ENCODE measurements at regions not wholly inside any gene's neighbourhood (a gene's known extent, or its start where the extent isn't known, plus 50 kb on each side); places are given as distances from the start of the nearest gene placed in this dataset.

DNA sequence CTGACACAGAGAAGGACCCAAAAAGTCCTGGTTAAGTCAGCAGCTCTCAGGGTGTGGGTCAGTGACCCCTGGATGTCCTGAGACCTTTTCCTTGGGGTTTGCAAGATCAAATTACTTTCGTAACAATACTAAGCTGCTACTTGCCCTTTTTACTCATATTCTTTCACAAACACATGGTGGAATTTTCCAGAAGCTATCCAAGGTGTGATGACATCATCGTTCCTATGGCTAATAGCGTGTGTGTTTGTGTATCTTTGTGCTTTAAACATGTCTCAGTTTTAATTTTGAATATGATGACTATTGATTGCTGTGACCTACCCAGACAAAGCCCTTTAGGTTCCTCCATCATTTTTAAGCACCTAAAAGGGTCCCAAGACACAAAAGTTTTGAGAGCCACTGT is 176.2 kb downstream of the PHETA1 start:
- H3K4me1 Mint-ChIP-seq = peaks cover 2% of the 10 kb centered on the region
- H3K27me3 Mint-ChIP-seq = peaks cover 5% of the 10 kb centered on the region
- CTCF ChIA-PET = interaction anchor here (1.3 kb wide), 1 partner anchor 18 kb away, joined by 3 read pairs; no protein-coding TSS in a partner anchor
- H3K27ac Mint-ChIP-seq = no peak overlapping the region
- POLR2A ChIA-PET = no interaction called here
- H3K4me3 Mint-ChIP-seq = no peak overlapping the region
- H3K9me3 Mint-ChIP-seq = no peaks in the 10 kb centered on the region
- no peaks in the 10 kb centered on the region for H3K36me3 Mint-ChIP-seq (ENCODE audit: low read depth)
- DNase-seq = no peak

DNA sequence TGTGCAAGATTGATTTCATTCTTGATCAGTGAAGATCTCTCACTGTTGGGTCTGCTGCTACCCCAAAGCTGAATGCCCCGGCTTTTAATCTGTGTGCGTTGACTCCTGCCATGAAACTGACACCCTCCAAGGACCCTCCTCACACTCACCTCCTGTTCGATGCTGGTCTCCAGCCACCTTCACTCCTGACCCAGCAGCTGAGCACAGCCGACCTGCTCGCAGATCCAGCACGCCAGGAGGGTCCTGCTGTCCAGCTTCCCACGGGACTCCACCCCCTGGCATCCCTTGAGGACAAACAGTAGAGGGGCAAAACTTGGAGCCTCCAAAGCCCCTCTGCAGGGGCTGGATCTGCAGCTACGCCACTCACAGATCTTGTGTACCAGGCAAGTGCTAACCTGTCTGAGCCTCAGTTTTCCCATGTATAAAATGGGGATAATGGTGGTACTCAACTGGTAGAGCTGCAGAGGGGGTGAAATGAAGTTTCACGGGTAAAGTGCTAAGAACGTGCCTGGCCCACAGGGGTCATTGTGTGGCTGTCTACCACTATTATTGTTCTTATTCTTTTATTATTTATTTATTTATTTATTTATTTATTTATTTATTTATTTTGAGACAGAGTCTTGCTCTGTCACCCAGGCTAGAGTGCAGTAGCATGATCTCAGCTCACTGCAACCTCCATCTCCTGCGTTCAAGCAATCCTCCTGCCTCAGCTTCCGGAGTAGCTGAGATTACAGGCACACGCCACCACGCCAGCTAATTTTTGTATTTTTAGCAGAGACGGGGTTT is 178.0 kb downstream of the PHETA1 start:
- H3K4me1 Mint-ChIP-seq = no peaks in the 10 kb centered on the region
- CTCF ChIA-PET = interaction anchor here (1.0 to 1.3 kb wide), 2 partner anchors 16 to 267 kb away, joined by 3 read pairs; no protein-coding TSS in a partner anchor
- H3K4me3 Mint-ChIP-seq = no peak overlapping the region
- DNase-seq = no peak
- H3K27ac Mint-ChIP-seq = no peak overlapping the region
- H3K27me3 Mint-ChIP-seq = no peaks in the 10 kb centered on the region
- POLR2A ChIA-PET = no interaction called here
- H3K9me3 Mint-ChIP-seq = no peaks in the 10 kb centered on the region
- no peaks in the 10 kb centered on the region for H3K36me3 Mint-ChIP-seq (ENCODE audit: low read depth)

DNA sequence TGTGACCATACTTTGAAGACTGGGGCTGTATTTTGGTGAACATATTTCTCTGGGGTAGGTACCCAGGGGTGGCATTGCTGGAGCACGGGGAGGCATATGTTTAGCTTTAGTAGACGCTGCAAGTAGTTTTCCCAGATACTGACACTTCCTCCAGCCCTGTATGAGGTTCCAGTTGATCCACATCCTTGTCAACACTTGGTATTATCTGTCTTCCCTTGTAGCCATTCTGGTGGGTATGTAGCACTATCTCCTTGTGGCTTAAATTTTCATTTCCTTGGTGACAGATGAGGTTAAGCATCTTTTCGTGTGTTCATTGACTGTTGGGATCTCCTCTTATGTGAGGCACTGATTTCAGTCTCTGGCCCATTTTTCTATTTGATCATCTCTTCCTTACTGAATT is 179.1 kb downstream of the PHETA1 start:
- Mint-ChIP-seq H3K27me3 (no peaks in the 10 kb centered on the region), H3K9me3 (no peaks in the 10 kb centered on the region), H3K4me1 (no peaks in the 10 kb centered on the region), H3K27ac (no peak overlapping the region), H3K36me3 (ENCODE audit: low read depth) (no peaks in the 10 kb centered on the region), H3K4me3 (no peak overlapping the region)
- ChIA-PET POLR2A (no interaction called here), CTCF (no interaction called here)
- DNase-seq = no peak

DNA sequence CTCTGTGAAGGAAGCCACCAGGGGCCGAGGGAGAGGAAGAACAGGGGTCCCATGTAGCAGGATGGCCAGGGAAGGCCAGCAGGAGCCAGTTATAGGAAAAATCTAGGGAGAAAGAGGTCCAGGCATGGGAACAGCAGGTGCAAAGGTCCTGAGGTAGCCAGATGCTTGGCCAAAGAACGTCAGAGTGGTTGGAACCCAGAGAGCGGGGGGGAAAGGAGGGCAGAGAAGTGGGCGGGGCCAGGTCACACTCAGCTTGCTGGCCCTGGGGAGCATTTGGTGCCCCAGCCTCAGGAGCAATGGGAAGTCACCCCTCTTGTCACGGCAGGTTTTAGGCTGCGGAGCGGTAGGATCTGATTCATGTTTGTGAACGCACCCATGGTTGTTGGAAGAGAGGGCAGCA is 180.5 kb downstream of the PHETA1 start:
- ChIA-PET POLR2A (no interaction called here), CTCF (no interaction called here)
- no peaks in the 10 kb centered on the region for H3K9me3 Mint-ChIP-seq

DNA sequence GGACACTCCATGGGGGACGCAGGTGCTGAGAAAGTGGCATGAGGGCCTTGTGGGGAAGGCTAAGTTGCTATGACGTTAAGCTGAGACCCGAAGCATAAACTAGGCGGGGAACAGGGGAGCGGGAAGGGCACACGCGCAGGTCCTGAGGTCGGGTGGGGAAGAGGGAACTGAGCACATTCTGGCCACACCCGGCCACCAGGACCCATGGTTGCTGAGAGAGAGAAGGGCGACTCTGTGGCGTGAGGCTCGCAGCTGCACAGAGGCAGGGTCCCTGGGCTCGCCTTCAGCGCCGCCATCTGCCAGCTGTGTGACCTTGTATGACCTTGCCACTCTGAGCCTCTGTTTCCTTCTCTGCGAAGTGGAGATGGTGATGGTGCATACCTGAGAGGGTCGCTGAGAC is 182.5 kb downstream of the PHETA1 start:
- Mint-ChIP-seq H3K9me3 (no peaks in the 10 kb centered on the region), H3K4me3 (no peak overlapping the region), H3K36me3 (ENCODE audit: low read depth) (no peaks in the 10 kb centered on the region), H3K4me1 (no peaks in the 10 kb centered on the region), H3K27ac (no peak overlapping the region), H3K27me3 (peaks cover 7% of the 10 kb centered on the region)
- POLR2A ChIA-PET = no interaction called here
- CTCF ChIA-PET = no interaction called here
- DNase-seq = no peak

More for the DNA sequence above, 180.5 kb downstream of the PHETA1 start:
- Mint-ChIP-seq H3K4me1 (no peaks in the 10 kb centered on the region), H3K4me3 (no peak overlapping the region), H3K27ac (no peak overlapping the region), H3K36me3 (ENCODE audit: low read depth) (no peaks in the 10 kb centered on the region), H3K27me3 (no peaks in the 10 kb centered on the region)
- DNase-seq = no peak

DNA sequence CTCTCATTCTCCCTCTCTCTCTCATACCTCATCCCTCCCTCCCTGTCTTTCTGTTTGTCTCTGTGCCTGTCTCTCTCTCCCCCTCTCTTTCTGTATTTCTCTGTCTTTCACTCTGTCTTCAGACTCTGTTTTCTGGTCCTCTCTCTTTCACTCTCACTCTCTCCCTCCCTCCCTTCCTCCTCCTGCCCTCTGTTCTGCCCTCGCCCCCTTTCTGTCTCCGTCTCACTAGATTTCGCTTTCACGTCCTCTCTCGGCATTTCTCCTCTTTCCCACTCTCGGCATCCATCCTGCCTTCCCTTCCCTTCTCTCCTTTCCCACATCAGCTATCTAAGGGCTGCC is 183.0 kb downstream of the PHETA1 start:
- Mint-ChIP-seq H3K27me3 (peaks cover 11% of the 10 kb centered on the region), H3K36me3 (ENCODE audit: low read depth) (no peaks in the 10 kb centered on the region), H3K9me3 (no peaks in the 10 kb centered on the region), H3K4me1 (no peaks in the 10 kb centered on the region), H3K27ac (no peak overlapping the region), H3K4me3 (no peak overlapping the region)
- ChIA-PET CTCF (interaction anchor here (0.5 kb wide), 1 partner anchor 513 kb away, joined by 3 read pairs; no protein-coding TSS in a partner anchor), POLR2A (no interaction called here)
- DNase-seq = no peak

DNA sequence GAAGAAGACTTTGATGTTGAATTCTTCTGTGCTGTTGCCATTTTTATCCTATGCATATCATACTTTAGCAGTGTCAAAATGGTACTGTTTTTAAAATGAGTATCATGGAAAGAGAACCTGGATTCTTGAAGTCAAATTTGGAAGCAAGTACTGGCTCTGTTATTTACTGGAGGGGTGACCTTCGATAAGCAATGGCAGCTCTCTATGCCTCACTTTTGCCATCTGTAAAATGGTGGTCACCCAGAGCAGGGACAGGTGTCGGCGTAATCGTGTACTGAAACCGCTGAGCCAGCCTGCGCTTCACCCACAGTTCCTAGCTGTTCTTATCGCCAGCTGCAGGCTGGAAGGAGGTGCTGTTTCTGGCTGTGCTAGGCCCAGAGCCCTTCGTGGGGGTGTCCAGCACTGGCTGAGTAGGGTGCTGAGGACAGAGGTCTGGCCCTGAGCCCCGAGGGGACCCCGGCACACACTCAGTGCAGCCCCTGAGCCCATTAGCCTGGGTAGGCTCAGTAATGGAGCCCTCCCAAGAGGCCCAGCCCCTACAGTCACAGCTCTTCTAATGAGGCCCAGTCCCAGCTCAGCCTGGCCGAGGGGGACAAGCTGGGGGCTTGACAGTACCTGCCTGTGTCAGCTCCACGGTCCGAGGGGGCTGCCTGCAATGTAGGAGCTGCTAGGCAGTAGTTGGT is 183.5 kb downstream of the PHETA1 start:
- no peaks in the 10 kb centered on the region for H3K9me3 Mint-ChIP-seq
- no peaks in the 10 kb centered on the region for H3K4me1 Mint-ChIP-seq
- H3K27me3 Mint-ChIP-seq = peaks cover 15% of the 10 kb centered on the region
- no peaks in the 10 kb centered on the region for H3K36me3 Mint-ChIP-seq (ENCODE audit: low read depth)
- no peak for DNase-seq
- H3K4me3 Mint-ChIP-seq = no peak overlapping the region
- H3K27ac Mint-ChIP-seq = no peak overlapping the region
- ChIA-PET POLR2A (no interaction called here), CTCF (interaction anchor here (0.5 kb wide), 1 partner anchor 513 kb away, joined by 3 read pairs; no protein-coding TSS in a partner anchor)

DNA sequence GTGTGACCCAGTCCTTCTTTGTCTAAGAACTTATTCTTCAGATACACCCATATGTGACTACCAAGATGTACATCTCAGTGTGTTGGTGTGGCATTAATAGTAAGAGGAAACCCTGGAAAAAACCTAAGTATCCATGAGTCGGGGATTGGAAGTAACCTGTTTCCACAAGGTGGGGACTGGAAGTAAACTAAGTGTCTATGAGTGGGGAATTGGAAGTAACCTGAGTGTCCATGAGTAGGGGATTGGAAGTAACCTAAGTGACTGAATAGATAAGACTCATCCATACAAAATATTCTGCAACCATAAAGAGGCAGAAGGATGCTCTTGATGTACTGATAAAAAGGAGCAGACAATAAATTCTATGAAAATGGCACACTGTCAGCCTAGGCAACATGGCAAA is 184.7 kb downstream of the PHETA1 start:
- H3K4me3 Mint-ChIP-seq = no peak overlapping the region
- no peaks in the 10 kb centered on the region for H3K4me1 Mint-ChIP-seq
- H3K27me3 Mint-ChIP-seq = peaks cover 15% of the 10 kb centered on the region
- DNase-seq = no peak
- CTCF ChIA-PET = interaction anchor here (0.6 kb wide), 1 partner anchor 849 kb away, joined by 3 read pairs; no protein-coding TSS in a partner anchor
- H3K9me3 Mint-ChIP-seq = no peaks in the 10 kb centered on the region
- no peak overlapping the region for H3K27ac Mint-ChIP-seq
- H3K36me3 Mint-ChIP-seq (ENCODE audit: low read depth) = no peaks in the 10 kb centered on the region
- POLR2A ChIA-PET = no interaction called here

DNA sequence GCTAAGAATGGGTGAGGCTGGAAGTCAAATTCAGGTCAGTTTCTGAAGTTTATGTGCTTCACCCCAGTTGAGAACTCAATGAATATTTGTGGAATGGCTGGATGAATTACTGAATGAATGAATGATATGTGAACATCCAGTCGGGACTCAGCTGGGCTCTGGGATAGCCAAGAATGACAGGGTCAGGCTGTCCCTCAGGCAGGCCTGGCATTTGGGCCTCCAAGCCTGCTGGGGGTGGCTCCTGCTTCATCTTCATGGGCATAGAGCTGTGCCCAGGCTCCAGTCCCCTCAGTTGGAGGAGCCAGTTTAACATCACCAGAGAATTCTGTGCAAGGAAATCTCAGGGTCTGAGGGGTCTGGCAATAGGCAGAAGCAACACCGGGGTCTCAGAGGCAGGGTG is 185.8 kb downstream of the PHETA1 start:
- DNase-seq = no peak
- Mint-ChIP-seq H3K4me1 (no peaks in the 10 kb centered on the region), H3K4me3 (no peak overlapping the region), H3K27ac (no peak overlapping the region), H3K36me3 (ENCODE audit: low read depth) (no peaks in the 10 kb centered on the region), H3K27me3 (peaks cover 15% of the 10 kb centered on the region), H3K9me3 (no peaks in the 10 kb centered on the region)
- ChIA-PET POLR2A (no interaction called here), CTCF (no interaction called here)

DNA sequence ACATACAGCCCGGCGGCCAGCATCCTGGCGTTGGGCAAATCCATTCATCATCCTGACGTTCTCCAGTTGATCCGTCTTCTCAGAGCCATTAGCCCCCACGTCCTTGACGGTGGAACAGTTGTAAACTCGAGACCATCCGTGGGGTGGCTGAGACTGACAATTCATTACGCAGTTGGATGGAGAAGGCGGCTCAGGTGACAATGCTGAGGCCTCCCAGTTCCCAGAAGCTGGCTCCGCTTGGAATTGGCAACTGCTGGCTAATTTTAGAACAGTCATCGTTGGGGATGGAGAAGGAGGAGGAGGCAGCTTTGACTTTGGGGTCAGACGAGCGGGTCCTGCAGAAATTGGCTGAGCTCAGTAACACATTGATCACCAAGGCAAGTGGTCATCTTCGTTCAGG is 186.5 kb downstream of the PHETA1 start:
- no peak overlapping the region for H3K27ac Mint-ChIP-seq
- DNase-seq = no peak
- ChIA-PET POLR2A (no interaction called here), CTCF (no interaction called here)
- peaks cover 15% of the 10 kb centered on the region for H3K27me3 Mint-ChIP-seq
- H3K9me3 Mint-ChIP-seq = no peaks in the 10 kb centered on the region
- H3K36me3 Mint-ChIP-seq (ENCODE audit: low read depth) = no peaks in the 10 kb centered on the region
- no peaks in the 10 kb centered on the region for H3K4me1 Mint-ChIP-seq
- no peak overlapping the region for H3K4me3 Mint-ChIP-seq

DNA sequence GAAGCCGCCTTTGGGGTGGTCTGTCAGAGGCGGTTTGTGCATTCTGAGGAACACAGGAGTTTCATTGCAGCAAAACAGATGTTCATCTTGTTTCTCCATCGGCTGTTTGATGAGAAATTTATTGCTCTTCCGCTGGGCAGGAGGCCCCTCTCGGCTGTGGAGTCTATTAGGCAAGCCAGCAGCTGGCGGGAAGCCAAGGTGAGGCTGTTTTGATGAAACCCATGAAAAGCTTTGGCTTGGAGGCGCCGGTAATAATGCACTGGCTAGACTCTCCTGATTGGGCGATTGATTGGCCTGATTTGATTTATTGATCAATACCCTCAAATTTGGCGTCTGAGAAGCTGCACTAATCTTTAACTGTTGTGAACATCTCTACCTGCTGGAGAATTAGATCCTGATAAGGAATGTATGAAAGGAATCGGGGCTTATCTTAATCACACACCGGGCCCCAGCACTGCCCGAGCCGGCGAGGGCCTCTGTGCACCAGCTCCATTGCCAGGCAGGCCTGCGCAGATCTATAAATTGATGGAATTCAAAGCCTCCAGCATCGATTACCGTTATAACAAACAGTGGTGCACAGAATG is 187.7 kb downstream of the PHETA1 start:
- no peaks in the 10 kb centered on the region for H3K36me3 Mint-ChIP-seq (ENCODE audit: low read depth)
- H3K9me3 Mint-ChIP-seq = no peaks in the 10 kb centered on the region
- no peak for DNase-seq
- CTCF ChIA-PET = no interaction called here
- peaks cover 16% of the 10 kb centered on the region for H3K27me3 Mint-ChIP-seq
- H3K4me1 Mint-ChIP-seq = no peaks in the 10 kb centered on the region
- H3K4me3 Mint-ChIP-seq = no peak overlapping the region
- no peak overlapping the region for H3K27ac Mint-ChIP-seq
- POLR2A ChIA-PET = no interaction called here

DNA sequence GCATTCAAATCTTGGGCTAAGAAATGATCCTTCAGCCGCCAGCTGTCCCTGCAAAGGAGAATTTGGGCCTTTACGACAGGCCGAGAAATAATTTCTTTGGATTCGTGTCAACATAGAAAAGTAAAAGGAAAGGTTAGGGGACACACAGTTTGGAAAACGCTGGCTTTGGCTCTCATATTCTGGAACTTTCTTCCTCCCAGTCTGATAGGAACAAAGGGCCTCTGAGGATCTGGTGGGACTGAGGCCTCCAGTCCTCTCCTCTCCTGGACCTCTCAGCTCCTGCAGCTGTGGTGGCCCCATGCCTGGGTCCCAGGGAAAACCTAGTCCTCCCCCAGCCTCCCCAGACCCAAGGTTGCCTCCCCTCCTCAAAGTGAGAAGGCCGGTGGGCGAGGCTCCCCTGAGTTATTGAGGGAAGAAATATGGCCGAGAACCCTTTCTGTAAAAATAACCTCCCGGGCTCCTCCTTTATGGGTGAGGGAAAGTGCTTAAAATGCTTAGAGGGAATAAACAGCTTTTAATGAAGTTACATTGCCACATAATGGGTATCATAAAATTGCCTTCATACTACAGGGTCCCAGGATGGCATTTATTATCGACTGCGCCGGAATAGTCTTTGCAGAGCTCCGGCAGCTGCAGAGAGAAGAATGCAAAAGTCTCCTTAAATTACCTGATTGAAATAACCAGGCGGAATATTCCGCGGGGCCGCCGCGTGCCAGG is 188.3 kb downstream of the PHETA1 start:
- POLR2A ChIA-PET = no interaction called here
- CTCF ChIA-PET = no interaction called here
- Mint-ChIP-seq H3K36me3 (ENCODE audit: low read depth) (no peaks in the 10 kb centered on the region), H3K27ac (no peak overlapping the region), H3K4me1 (no peaks in the 10 kb centered on the region), H3K4me3 (no peak overlapping the region), H3K27me3 (peaks cover 19% of the 10 kb centered on the region), H3K9me3 (no peaks in the 10 kb centered on the region)
- no peak for DNase-seq
